ENCODE measurements at regions not wholly inside any gene's neighbourhood (a gene's known extent, or its start where the extent isn't known, plus 50 kb on each side); places are given as distances from the start of the nearest gene placed in this dataset.

GRCh38 chr4:26032630-26033317 is 118.8 kb downstream of the SMIM20 start:
- H3K9ac ChIP-seq (ENCODE audit: low read length), result no peak overlapping the region
- H3K27me3 ChIP-seq (replicated peaks in 1 of 4; ENCODE audit: control extremely low read depth in 1 of 4, control insufficient read depth in 3 of 4, insufficient read depth in 4 of 4, low read length in 3 of 4), result peaks cover 0 to 17% (median 3%) of the 10 kb centered on the region in 4 experiments
- H3K4me1 ChIP-seq (ENCODE audit: control insufficient read depth in 2 of 2, insufficient read depth in 2 of 2, low read length in 2 of 2), result peaks cover 5 to 8% of the 10 kb centered on the region in 2 donors
- CTCF ChIA-PET, result interaction anchor here (0.6 kb wide), 1 partner anchor 190 kb away, joined by 3 read pairs; no protein-coding TSS in a partner anchor
- ATAC-seq (ENCODE audit: low read depth) (no peak), DNase-seq (no peak)
- no peak overlapping the region for H3K4me3 Mint-ChIP-seq
- peaks cover 6% of the 10 kb centered on the region for H3K4me1 Mint-ChIP-seq
- no peak overlapping the region for H3K4me2 ChIP-seq (replicated peaks; ENCODE audit: low read depth, low read length, poor library complexity, severe bottlenecking)
- POLR2A ChIA-PET, result no interaction called here
- H3K79me2 ChIP-seq (ENCODE audit: control insufficient read depth, insufficient read depth, low read length), result no peaks in the 10 kb centered on the region
- no peaks in the 10 kb centered on the region for H4K20me1 ChIP-seq (ENCODE audit: control insufficient read depth, insufficient read depth, low read length, poor library complexity, severe bottlenecking)
- no peak overlapping the region for H3K27ac ChIP-seq (ENCODE audit: low read length in 2 of 2)
- no peaks in the 10 kb centered on the region for H3K9me3 ChIP-seq (ENCODE audit: control extremely low read depth in 1 of 3, control insufficient read depth in 2 of 3, insufficient read depth in 1 of 3, low read length in 2 of 3)
- no peak overlapping the region for H2AFZ ChIP-seq (ENCODE audit: insufficient read depth, low read depth, low read length, poor library complexity, severe bottlenecking)
- intact Hi-C loops (cut with micrococcal nuclease), result no loop called here
- H3K36me3 ChIP-seq (replicated peaks in 1 of 2; ENCODE audit: control extremely low read depth in 1 of 2, control insufficient read depth in 1 of 2, extremely low read depth in 1 of 2, insufficient read depth in 2 of 2, low read length in 1 of 2), result no peaks in the 10 kb centered on the region
- no peak overlapping the region for H3K4me3 ChIP-seq (ENCODE audit: control extremely low read depth in 1 of 5, extremely low read depth in 1 of 5, insufficient read depth in 1 of 5, low read depth in 2 of 5, low read length in 4 of 5)
- WGBS (ENCODE audit: insufficient coverage), result 87% methylated on average over 6 of the region's 7 CpGs
- H3K27ac Mint-ChIP-seq, result no peak overlapping the region
- H3K9me3 Mint-ChIP-seq (ENCODE audit: insufficient read depth), result no peaks in the 10 kb centered on the region
- no peak for TF ChIP-seq EZH2 (IDR thresholded peaks at IDR 0.05; ENCODE audit: borderline replicate concordance, insufficient read depth, low read depth, low read length, poor library complexity, severe bottlenecking)
- TF ChIP-seq, protein P1, sequence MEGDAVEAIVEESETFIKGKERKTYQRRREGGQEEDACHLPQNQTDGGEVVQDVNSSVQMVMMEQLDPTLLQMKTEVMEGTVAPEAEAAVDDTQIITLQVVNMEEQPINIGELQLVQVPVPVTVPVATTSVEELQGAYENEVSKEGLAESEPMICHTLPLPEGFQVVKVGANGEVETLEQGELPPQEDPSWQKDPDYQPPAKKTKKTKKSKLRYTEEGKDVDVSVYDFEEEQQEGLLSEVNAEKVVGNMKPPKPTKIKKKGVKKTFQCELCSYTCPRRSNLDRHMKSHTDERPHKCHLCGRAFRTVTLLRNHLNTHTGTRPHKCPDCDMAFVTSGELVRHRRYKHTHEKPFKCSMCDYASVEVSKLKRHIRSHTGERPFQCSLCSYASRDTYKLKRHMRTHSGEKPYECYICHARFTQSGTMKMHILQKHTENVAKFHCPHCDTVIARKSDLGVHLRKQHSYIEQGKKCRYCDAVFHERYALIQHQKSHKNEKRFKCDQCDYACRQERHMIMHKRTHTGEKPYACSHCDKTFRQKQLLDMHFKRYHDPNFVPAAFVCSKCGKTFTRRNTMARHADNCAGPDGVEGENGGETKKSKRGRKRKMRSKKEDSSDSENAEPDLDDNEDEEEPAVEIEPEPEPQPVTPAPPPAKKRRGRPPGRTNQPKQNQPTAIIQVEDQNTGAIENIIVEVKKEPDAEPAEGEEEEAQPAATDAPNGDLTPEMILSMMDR (IDR thresholded peaks at IDR 0.05), result no peak
- peaks cover 17% of the 10 kb centered on the region for H3K27me3 Mint-ChIP-seq

GRCh38 chr4:26033389-26033788 is 119.4 kb downstream of the SMIM20 start:
- H3K9me3 ChIP-seq (ENCODE audit: control extremely low read depth in 1 of 3, control insufficient read depth in 2 of 3, insufficient read depth in 1 of 3, low read length in 2 of 3), result no peaks in the 10 kb centered on the region
- no peaks in the 10 kb centered on the region for H3K36me3 ChIP-seq (replicated peaks in 1 of 2; ENCODE audit: control extremely low read depth in 1 of 2, control insufficient read depth in 1 of 2, extremely low read depth in 1 of 2, insufficient read depth in 2 of 2, low read length in 1 of 2)
- no peaks in the 10 kb centered on the region for H3K79me2 ChIP-seq (ENCODE audit: control insufficient read depth, insufficient read depth, low read length)
- ChIA-PET POLR2A (no interaction called here), CTCF (interaction anchor here (0.6 kb wide), 1 partner anchor 191 kb away, joined by 4 read pairs; no protein-coding TSS in a partner anchor)
- H3K4me1 ChIP-seq (ENCODE audit: control insufficient read depth in 2 of 2, insufficient read depth in 2 of 2, low read length in 2 of 2), result peaks cover 5 to 8% of the 10 kb centered on the region in 2 donors
- no peak for ATAC-seq (ENCODE audit: low read depth)
- Mint-ChIP-seq H3K27me3 (peaks cover 17% of the 10 kb centered on the region), H3K27ac (no peak overlapping the region), H3K4me1 (peaks cover 6% of the 10 kb centered on the region), H3K9me3 (ENCODE audit: insufficient read depth) (no peaks in the 10 kb centered on the region), H3K4me3 (no peak overlapping the region)
- no peak for DNase-seq
- intact Hi-C loops (cut with micrococcal nuclease), result no loop called here
- 100% methylated on average over 1 of the region's 1 CpG for WGBS (ENCODE audit: insufficient coverage)
- no peak overlapping the region for H3K27ac ChIP-seq (ENCODE audit: low read length in 2 of 2)
- H3K4me2 ChIP-seq (replicated peaks; ENCODE audit: low read depth, low read length, poor library complexity, severe bottlenecking), result no peak overlapping the region
- H4K20me1 ChIP-seq (ENCODE audit: control insufficient read depth, insufficient read depth, low read length, poor library complexity, severe bottlenecking), result no peaks in the 10 kb centered on the region
- no peak overlapping the region for H3K9ac ChIP-seq (ENCODE audit: low read length)
- TF ChIP-seq EZH2 (IDR thresholded peaks at IDR 0.05; ENCODE audit: borderline replicate concordance, insufficient read depth, low read depth, low read length, poor library complexity, severe bottlenecking), result no peak
- TF ChIP-seq, protein P1 (IDR thresholded peaks at IDR 0.05), result no peak
- H3K27me3 ChIP-seq (replicated peaks in 1 of 4; ENCODE audit: control extremely low read depth in 1 of 4, control insufficient read depth in 3 of 4, insufficient read depth in 4 of 4, low read length in 3 of 4), result peaks cover 0 to 17% (median 3%) of the 10 kb centered on the region in 4 experiments
- no peak overlapping the region for H2AFZ ChIP-seq (ENCODE audit: insufficient read depth, low read depth, low read length, poor library complexity, severe bottlenecking)
- H3K4me3 ChIP-seq (ENCODE audit: control extremely low read depth in 1 of 5, extremely low read depth in 1 of 5, insufficient read depth in 1 of 5, low read depth in 2 of 5, low read length in 4 of 5), result no peak overlapping the region
